PC-9 (cell line): ENCODE measurements at regions not wholly inside any gene's neighbourhood (a gene's known extent, or its start where the extent isn't known, plus 50 kb on each side); places are given as distances from the start of the nearest gene placed in this dataset.

Experiments
- EZH2 ChIP-seq: fragments of 200-600 bp; sonication (generic); IDR thresholded peaks from 2 replicates; pipeline ENCODE4 v1.8.0; 2017; ENCODE audit warnings: antibody characterized with exemption, low read depth
- TF ChIP-seq, protein P1 (sequence below): fragments of 200-600 bp; sonication (generic); conservative IDR thresholded peaks from 2 replicates; pipeline ENCODE4 v1.6.1; 2017; ENCODE audit warnings: mixed run types, antibody characterized with exemption, mild to moderate bottlenecking, moderate library complexity

DNA sequence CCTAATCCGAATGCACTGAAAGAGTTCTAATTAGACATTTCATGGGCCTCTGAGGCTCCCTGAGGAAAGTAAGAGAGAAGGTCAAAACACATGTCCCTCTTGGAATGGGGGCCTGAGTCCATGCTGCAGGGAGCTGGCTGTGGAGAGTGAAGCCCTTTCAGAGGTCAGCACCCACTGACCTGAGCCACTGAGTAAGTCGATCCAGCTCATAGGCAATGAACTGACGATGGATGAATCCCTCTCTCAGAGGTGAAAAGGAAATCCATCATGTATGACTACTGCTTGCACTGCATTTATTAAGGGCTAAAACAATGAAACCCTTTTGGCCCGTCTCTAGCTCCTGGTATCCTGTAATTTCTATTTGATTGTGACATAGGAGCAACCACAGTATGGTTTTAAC is 288.9 kb upstream of the VLDLR start:
- TF ChIP-seq EZH2: no peak
- TF ChIP-seq, protein P1, sequence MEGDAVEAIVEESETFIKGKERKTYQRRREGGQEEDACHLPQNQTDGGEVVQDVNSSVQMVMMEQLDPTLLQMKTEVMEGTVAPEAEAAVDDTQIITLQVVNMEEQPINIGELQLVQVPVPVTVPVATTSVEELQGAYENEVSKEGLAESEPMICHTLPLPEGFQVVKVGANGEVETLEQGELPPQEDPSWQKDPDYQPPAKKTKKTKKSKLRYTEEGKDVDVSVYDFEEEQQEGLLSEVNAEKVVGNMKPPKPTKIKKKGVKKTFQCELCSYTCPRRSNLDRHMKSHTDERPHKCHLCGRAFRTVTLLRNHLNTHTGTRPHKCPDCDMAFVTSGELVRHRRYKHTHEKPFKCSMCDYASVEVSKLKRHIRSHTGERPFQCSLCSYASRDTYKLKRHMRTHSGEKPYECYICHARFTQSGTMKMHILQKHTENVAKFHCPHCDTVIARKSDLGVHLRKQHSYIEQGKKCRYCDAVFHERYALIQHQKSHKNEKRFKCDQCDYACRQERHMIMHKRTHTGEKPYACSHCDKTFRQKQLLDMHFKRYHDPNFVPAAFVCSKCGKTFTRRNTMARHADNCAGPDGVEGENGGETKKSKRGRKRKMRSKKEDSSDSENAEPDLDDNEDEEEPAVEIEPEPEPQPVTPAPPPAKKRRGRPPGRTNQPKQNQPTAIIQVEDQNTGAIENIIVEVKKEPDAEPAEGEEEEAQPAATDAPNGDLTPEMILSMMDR: no peak
